Calu3 (cell line): ENCODE measurements at regions not wholly inside any gene's neighbourhood (a gene's known extent, or its start where the extent isn't known, plus 50 kb on each side); places are given as distances from the start of the nearest gene placed in this dataset.

Experiments
- BruUV-seq: library from RNA; stranded (reverse); fragments of 400-500 nt; replicated peaks from 2 replicates; lab custom pipeline; 2021; lab: Mats Ljungman, UMichigan
- CTCF ChIA-PET: fragments of 300-600 bp; sonication (Branson Sonifier 250); formaldehyde crosslinking; loops from one replicate; lab custom pipeline; 2022; ENCODE audit warnings: antibody characterized with exemption; lab: Charles Lee
- DNase-seq: peaks from one replicate; pipeline ENCODE4 v3.0.0; 2022
- H3K27ac Mint-ChIP-seq: one replicate; pipeline ENCODE4 v1.8.0; 2022; ENCODE audit warnings: mixed read lengths; ENCODE audit not compliant: unreplicated experiment
- H3K27me3 Mint-ChIP-seq: one replicate; pipeline ENCODE4 v1.8.0; 2022; ENCODE audit warnings: mixed read lengths; ENCODE audit not compliant: unreplicated experiment
- H3K36me3 Mint-ChIP-seq: one replicate; pipeline ENCODE4 v1.8.0; 2022; ENCODE audit warnings: mild to moderate bottlenecking, moderate library complexity, mixed read lengths; ENCODE audit not compliant: insufficient read depth, unreplicated experiment
- H3K4me1 Mint-ChIP-seq: one replicate; pipeline ENCODE4 v1.8.0; 2022; ENCODE audit warnings: mild to moderate bottlenecking, low read depth, mixed read lengths; ENCODE audit not compliant: unreplicated experiment
- H3K4me3 Mint-ChIP-seq: one replicate; pipeline ENCODE4 v1.8.0; 2022; ENCODE audit warnings: mild to moderate bottlenecking, low read depth, moderate library complexity, mixed read lengths; ENCODE audit not compliant: unreplicated experiment
- H3K9me3 Mint-ChIP-seq: one replicate; pipeline ENCODE4 v1.8.0; 2022; ENCODE audit warnings: low read depth, mixed read lengths; ENCODE audit not compliant: unreplicated experiment
- intact Hi-C: fragments of 100-400 bp; cut with micrococcal nuclease; formaldehyde crosslinking; loops from one replicate; pipeline ENCODE4 v1.10.0; 2022; ENCODE audit not compliant: unreplicated experiment
- TF ChIP-seq, protein P1 (sequence below): fragments of 200-600 bp; IDR thresholded peaks from one replicate; pipeline ENCODE4 v1.8.0; 2022; ENCODE audit warnings: antibody characterized with exemption; ENCODE audit not compliant: unreplicated experiment

DNA sequence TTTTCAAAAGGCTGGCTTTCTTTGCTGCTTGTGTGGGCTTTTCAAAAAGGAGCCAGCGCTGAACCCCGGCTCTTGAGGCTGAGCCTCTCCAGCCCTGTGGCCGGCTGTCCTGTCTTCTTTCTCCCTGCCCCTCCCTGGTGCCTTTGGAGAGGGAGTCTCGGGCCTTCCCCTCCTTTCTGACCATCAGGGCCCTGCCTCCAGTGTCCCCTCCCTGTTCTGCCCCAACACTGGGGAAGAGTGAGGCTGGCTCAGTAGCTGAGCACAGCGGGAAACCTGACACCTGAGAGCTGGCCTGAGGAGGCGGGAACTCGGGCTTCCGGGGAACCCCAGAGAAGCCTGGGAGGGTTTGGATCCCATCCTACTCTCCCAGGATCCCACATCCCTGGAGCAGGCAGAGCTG lies 232.1 kb downstream of the LOXHD1 start:
- intact Hi-C loops = no loop called here
- Mint-ChIP-seq H3K27me3 (peaks cover 49% of the 10 kb centered on the region), H3K36me3 (peaks cover 4% of the 10 kb centered on the region), H3K9me3 (no peaks in the 10 kb centered on the region), H3K4me3 (no peak overlapping the region), H3K27ac (no peak overlapping the region), H3K4me1 (no peaks in the 10 kb centered on the region)
- no TSS peak for BruUV-seq
- TF ChIP-seq, protein P1, sequence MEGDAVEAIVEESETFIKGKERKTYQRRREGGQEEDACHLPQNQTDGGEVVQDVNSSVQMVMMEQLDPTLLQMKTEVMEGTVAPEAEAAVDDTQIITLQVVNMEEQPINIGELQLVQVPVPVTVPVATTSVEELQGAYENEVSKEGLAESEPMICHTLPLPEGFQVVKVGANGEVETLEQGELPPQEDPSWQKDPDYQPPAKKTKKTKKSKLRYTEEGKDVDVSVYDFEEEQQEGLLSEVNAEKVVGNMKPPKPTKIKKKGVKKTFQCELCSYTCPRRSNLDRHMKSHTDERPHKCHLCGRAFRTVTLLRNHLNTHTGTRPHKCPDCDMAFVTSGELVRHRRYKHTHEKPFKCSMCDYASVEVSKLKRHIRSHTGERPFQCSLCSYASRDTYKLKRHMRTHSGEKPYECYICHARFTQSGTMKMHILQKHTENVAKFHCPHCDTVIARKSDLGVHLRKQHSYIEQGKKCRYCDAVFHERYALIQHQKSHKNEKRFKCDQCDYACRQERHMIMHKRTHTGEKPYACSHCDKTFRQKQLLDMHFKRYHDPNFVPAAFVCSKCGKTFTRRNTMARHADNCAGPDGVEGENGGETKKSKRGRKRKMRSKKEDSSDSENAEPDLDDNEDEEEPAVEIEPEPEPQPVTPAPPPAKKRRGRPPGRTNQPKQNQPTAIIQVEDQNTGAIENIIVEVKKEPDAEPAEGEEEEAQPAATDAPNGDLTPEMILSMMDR = no peak
- no peak for DNase-seq
- CTCF ChIA-PET = no interaction called here

DNA sequence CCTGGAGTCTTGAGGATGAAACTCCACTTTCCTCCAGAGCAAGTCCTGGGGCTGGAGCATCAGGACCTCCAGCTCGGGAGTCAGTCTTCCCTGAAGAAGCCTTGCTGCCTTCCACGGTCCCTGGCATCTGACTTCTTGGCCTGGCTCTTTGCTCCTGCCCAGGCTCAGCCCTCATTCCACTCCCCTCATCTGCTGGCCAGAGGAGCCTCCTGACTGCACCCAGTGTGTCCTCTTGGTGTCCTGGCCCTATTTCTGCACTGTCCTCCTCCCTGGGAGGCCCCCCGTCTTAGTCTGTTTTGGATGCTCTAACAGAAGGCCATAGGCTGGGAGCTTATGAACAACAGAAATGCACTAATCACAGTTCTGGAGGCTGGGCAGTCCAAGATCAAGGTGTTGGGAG lies 231.5 kb downstream of the LOXHD1 start:
- TF ChIP-seq, protein P1 = no peak
- peaks cover 55% of the 10 kb centered on the region for H3K27me3 Mint-ChIP-seq
- no peaks in the 10 kb centered on the region for H3K9me3 Mint-ChIP-seq
- no peaks in the 10 kb centered on the region for H3K4me1 Mint-ChIP-seq
- BruUV-seq = no TSS peak
- no peak for DNase-seq
- H3K27ac Mint-ChIP-seq = no peak overlapping the region
- no peak overlapping the region for H3K4me3 Mint-ChIP-seq
- peaks cover 4% of the 10 kb centered on the region for H3K36me3 Mint-ChIP-seq
- CTCF ChIA-PET = no interaction called here
- intact Hi-C loops = no loop called here

DNA sequence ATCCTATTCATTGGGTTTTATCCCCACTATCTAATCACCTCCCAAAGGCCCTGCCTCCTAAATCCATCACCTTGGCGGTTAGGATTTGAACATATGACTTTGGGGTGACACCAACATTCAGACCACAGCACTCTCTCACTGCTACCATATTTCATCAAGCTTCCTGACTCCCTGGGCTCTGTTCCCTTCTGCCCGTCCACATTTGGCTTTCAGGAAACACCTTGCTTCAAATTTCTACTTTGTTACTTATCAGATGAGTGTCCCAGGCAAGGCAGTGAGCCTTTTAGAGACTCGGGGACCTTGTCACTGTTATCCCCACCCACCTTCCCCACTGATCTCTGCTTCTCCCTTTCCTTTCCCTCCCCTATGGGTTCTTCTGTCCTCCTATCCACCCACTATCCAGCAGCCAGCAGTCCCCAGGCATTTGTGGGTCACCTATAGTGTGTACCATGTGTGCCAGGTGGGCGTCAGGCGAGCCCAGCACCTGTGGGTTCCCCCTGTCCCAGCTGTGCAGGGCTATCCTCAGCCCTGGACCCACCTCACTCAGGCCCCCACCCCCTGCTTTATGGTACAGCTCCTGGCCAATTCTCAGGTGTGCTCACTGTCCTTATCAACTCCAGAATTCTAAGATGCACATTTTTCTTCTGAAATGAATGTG lies 230.9 kb downstream of the LOXHD1 start:
- DNase-seq = no peak
- no TSS peak for BruUV-seq
- TF ChIP-seq, protein P1 = no peak
- Mint-ChIP-seq H3K27me3 (peaks cover 62% of the 10 kb centered on the region), H3K4me1 (no peaks in the 10 kb centered on the region), H3K36me3 (peaks cover 4% of the 10 kb centered on the region), H3K4me3 (no peak overlapping the region), H3K9me3 (no peaks in the 10 kb centered on the region), H3K27ac (no peak overlapping the region)
- intact Hi-C loops = no loop called here
- CTCF ChIA-PET = no interaction called here

DNA sequence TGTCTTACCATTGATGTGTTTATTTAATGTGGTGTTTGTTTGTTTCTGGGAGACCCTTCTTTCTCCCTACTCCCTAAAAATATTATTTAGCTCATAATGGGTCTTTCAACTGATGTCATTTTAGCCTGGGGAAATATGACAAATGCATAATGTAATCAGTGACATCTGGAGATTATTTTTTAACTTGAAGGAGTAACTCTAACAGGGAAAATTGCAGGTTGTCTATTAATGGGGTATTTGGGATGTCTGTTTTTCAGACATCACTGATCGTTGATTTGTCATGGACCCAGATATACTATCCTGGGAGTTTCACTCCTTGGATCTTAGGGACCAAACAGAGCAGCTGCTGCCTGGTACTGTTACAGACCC lies 230.4 kb downstream of the LOXHD1 start:
- no peak overlapping the region for H3K27ac Mint-ChIP-seq
- H3K4me1 Mint-ChIP-seq = no peaks in the 10 kb centered on the region
- H3K9me3 Mint-ChIP-seq = no peaks in the 10 kb centered on the region
- intact Hi-C loops = no loop called here
- TF ChIP-seq, protein P1 = no peak
- no TSS peak for BruUV-seq
- DNase-seq = no peak
- peaks cover 4% of the 10 kb centered on the region for H3K36me3 Mint-ChIP-seq
- H3K27me3 Mint-ChIP-seq = peaks cover 67% of the 10 kb centered on the region
- CTCF ChIA-PET = no interaction called here
- no peak overlapping the region for H3K4me3 Mint-ChIP-seq
